ENCODE measurements at regions not wholly inside any gene's neighbourhood (a gene's known extent, or its start where the extent isn't known, plus 50 kb on each side); places are given as distances from the start of the nearest gene placed in this dataset.
A peak's percentile ranks its signal among the peaks of the same experiment; 100 is the strongest.
"Not testable (repeated sequence)": the region's sequence is repeated elsewhere in the genome, so short reads cannot be mapped to it uniquely, and the experiment has no call there.

GRCh38 chr5:10118150-10118549 is 131.5 kb downstream of the ATPSCKMT start:
- Mint-ChIP-seq H3K27me3 (peaks cover 0 to 4% of the 10 kb centered on the region in 2 donors), H3K36me3 (no peaks in the 10 kb centered on the region), H3K4me1 (no peaks in the 10 kb centered on the region), H3K9me3 (peaks cover 0 to 5% of the 10 kb centered on the region in 2 donors), H3K4me3 (no peak overlapping the region), H3K27ac (no peak overlapping the region)
- ATAC-seq (replicated peaks), result no peak
- DNase-seq, result no peak

GRCh38 chr5:10116594-10116993 is 133.1 kb downstream of the ATPSCKMT start:
- DNase-seq (no peak), ATAC-seq (replicated peaks) (peak in 1 of 2 donors; percentile 13)
- H3K4me1 Mint-ChIP-seq, result no peaks in the 10 kb centered on the region
- H3K9me3 Mint-ChIP-seq, result peaks cover 0 to 5% of the 10 kb centered on the region in 2 donors
- H3K36me3 Mint-ChIP-seq, result no peaks in the 10 kb centered on the region
- H3K4me3 Mint-ChIP-seq, result no peak overlapping the region
- H3K27ac Mint-ChIP-seq, result no peak overlapping the region
- H3K27me3 Mint-ChIP-seq, result peaks cover 0 to 4% of the 10 kb centered on the region in 2 donors

- Mint-ChIP-seq H3K9me3 (peaks cover 0 to 5% of the 10 kb centered on the region in 2 donors), H3K27ac (no peak overlapping the region), H3K36me3 (no peaks in the 10 kb centered on the region), H3K27me3 (peaks cover 0 to 4% of the 10 kb centered on the region in 2 donors), H3K4me3 (no peak overlapping the region), H3K4me1 (no peaks in the 10 kb centered on the region)
- ATAC-seq (replicated peaks) (peak in 1 of 2 donors; percentile 21), DNase-seq (no peak)
Measured at GRCh38 chr5:10115669-10116068, 134.0 kb downstream of the ATPSCKMT start.

GRCh38 chr5:10111571-10111970 is 138.1 kb downstream of the ATPSCKMT start:
- ATAC-seq (replicated peaks) (peak in 1 of 2 donors; percentile 60), DNase-seq (no peak)
- peaks cover 4 to 6% of the 10 kb centered on the region in 2 donors for H3K9me3 Mint-ChIP-seq
- no peak overlapping the region for H3K27ac Mint-ChIP-seq
- H3K36me3 Mint-ChIP-seq, result no peaks in the 10 kb centered on the region
- no peaks in the 10 kb centered on the region for H3K4me1 Mint-ChIP-seq
- peaks cover 0 to 4% of the 10 kb centered on the region in 2 donors for H3K27me3 Mint-ChIP-seq
- no peak overlapping the region for H3K4me3 Mint-ChIP-seq

- ATAC-seq (replicated peaks), result no peak
- Mint-ChIP-seq H3K36me3 (no peaks in the 10 kb centered on the region), H3K4me1 (no peaks in the 10 kb centered on the region)
Measured at GRCh38 chr5:10110228-10110627, 139.5 kb downstream of the ATPSCKMT start.

GRCh38 chr5:10109299-10109698 is 140.4 kb downstream of the ATPSCKMT start:
- ATAC-seq (replicated peaks) (no peak), DNase-seq (no peak)
- no peak overlapping the region for H3K27ac Mint-ChIP-seq
- H3K4me1 Mint-ChIP-seq, result no peaks in the 10 kb centered on the region
- H3K36me3 Mint-ChIP-seq, result no peaks in the 10 kb centered on the region
- H3K27me3 Mint-ChIP-seq, result peaks cover 0 to 2% of the 10 kb centered on the region in 2 donors
- no peak overlapping the region for H3K4me3 Mint-ChIP-seq
- peaks cover 5 to 6% of the 10 kb centered on the region in 2 donors for H3K9me3 Mint-ChIP-seq

More at GRCh38 chr5:10110228-10110627, 139.5 kb downstream of the ATPSCKMT start:
- no peak overlapping the region for H3K27ac Mint-ChIP-seq
- H3K27me3 Mint-ChIP-seq, result peaks cover 0 to 4% of the 10 kb centered on the region in 2 donors
- peaks cover 5 to 6% of the 10 kb centered on the region in 2 donors for H3K9me3 Mint-ChIP-seq
- no peak for DNase-seq
- H3K4me3 Mint-ChIP-seq, result no peak overlapping the region

- Mint-ChIP-seq H3K4me3 (no peak overlapping the region), H3K27me3 (no peaks in the 10 kb centered on the region), H3K36me3 (no peaks in the 10 kb centered on the region), H3K9me3 (peaks cover 5 to 6% of the 10 kb centered on the region in 2 donors), H3K27ac (no peak overlapping the region), H3K4me1 (no peaks in the 10 kb centered on the region)
- DNase-seq (no peak), ATAC-seq (replicated peaks) (no peak)
Measured at GRCh38 chr5:10106806-10107205, 142.9 kb downstream of the ATPSCKMT start.

- ATAC-seq (replicated peaks), result no peak
- H3K4me3 Mint-ChIP-seq, result no peak overlapping the region
- no peaks in the 10 kb centered on the region for H3K4me1 Mint-ChIP-seq
- no peak for DNase-seq
- H3K27me3 Mint-ChIP-seq, result no peaks in the 10 kb centered on the region
- H3K27ac Mint-ChIP-seq, result no peak overlapping the region
- H3K36me3 Mint-ChIP-seq, result no peaks in the 10 kb centered on the region
- peaks cover 5 to 6% of the 10 kb centered on the region in 2 donors for H3K9me3 Mint-ChIP-seq
Measured at GRCh38 chr5:10106285-10106684, 143.4 kb downstream of the ATPSCKMT start.

- Mint-ChIP-seq H3K4me1 (no peaks in the 10 kb centered on the region), H3K9me3 (peaks cover 7 to 10% of the 10 kb centered on the region in 2 donors), H3K27me3 (no peaks in the 10 kb centered on the region), H3K36me3 (no peaks in the 10 kb centered on the region), H3K27ac (no peak overlapping the region), H3K4me3 (no peak overlapping the region)
- no peak for ATAC-seq (replicated peaks)
- DNase-seq, result no peak
Measured at GRCh38 chr5:10102706-10103497, 146.8 kb downstream of the ATPSCKMT start.

- DNase-seq; H3K4me1 Mint-ChIP-seq; H3K9me3 Mint-ChIP-seq; ATAC-seq (replicated peaks); H3K4me3 Mint-ChIP-seq; H3K27me3 Mint-ChIP-seq; H3K27ac Mint-ChIP-seq; H3K36me3 Mint-ChIP-seq: not testable (repeated sequence)
Measured at GRCh38 chr5:10102235-10102634, 147.5 kb downstream of the ATPSCKMT start.

- H3K4me1 Mint-ChIP-seq, result no peaks in the 10 kb centered on the region
- no peak overlapping the region for H3K4me3 Mint-ChIP-seq
- DNase-seq, result no peak
- no peak overlapping the region for H3K27ac Mint-ChIP-seq
- H3K27me3 Mint-ChIP-seq, result no peaks in the 10 kb centered on the region
- H3K9me3 Mint-ChIP-seq, result peaks cover 15 to 22% of the 10 kb centered on the region in 2 donors
- no peaks in the 10 kb centered on the region for H3K36me3 Mint-ChIP-seq
- ATAC-seq (replicated peaks), result no peak
Measured at GRCh38 chr5:10099548-10099947, 150.1 kb downstream of the ATPSCKMT start.

- Mint-ChIP-seq H3K27me3 (peaks cover 0 to 5% of the 10 kb centered on the region in 2 donors), H3K4me3 (no peak overlapping the region), H3K9me3 (peaks cover 18 to 21% of the 10 kb centered on the region in 2 donors), H3K27ac (no peak overlapping the region), H3K36me3 (no peaks in the 10 kb centered on the region), H3K4me1 (no peaks in the 10 kb centered on the region)
- no peak for ATAC-seq (replicated peaks)
- no peak for DNase-seq
Measured at GRCh38 chr5:10091701-10092100, 158.0 kb downstream of the ATPSCKMT start.

GRCh38 chr5:10090074-10090473 is 159.6 kb downstream of the ATPSCKMT start:
- ATAC-seq (replicated peaks), result no peak
- Mint-ChIP-seq H3K4me1 (no peaks in the 10 kb centered on the region), H3K36me3 (no peaks in the 10 kb centered on the region)

GRCh38 chr5:10085185-10085584 is 164.5 kb downstream of the ATPSCKMT start:
- Mint-ChIP-seq H3K36me3 (no peaks in the 10 kb centered on the region), H3K9me3 (peaks cover 0 to 5% of the 10 kb centered on the region in 2 donors), H3K4me3 (no peak overlapping the region), H3K4me1 (no peaks in the 10 kb centered on the region), H3K27me3 (no peaks in the 10 kb centered on the region), H3K27ac (no peak overlapping the region)
- ATAC-seq (replicated peaks) (no peak), DNase-seq (no peak)

More at GRCh38 chr5:10090074-10090473, 159.6 kb downstream of the ATPSCKMT start:
- no peak overlapping the region for H3K4me3 Mint-ChIP-seq
- peaks cover 0 to 5% of the 10 kb centered on the region in 2 donors for H3K27me3 Mint-ChIP-seq
- DNase-seq, result no peak
- H3K27ac Mint-ChIP-seq, result no peak overlapping the region
- peaks cover 6 to 12% of the 10 kb centered on the region in 2 donors for H3K9me3 Mint-ChIP-seq

- no peak overlapping the region for H3K27ac Mint-ChIP-seq
- H3K4me3 Mint-ChIP-seq, result no peak overlapping the region
- ATAC-seq (replicated peaks) (no peak), DNase-seq (no peak)
- H3K9me3 Mint-ChIP-seq, result peaks cover 0 to 2% of the 10 kb centered on the region in 2 donors
- no peaks in the 10 kb centered on the region for H3K27me3 Mint-ChIP-seq
- no peaks in the 10 kb centered on the region for H3K36me3 Mint-ChIP-seq
- H3K4me1 Mint-ChIP-seq, result no peaks in the 10 kb centered on the region
Measured at GRCh38 chr5:10081584-10081983, 168.1 kb downstream of the ATPSCKMT start.

Measured in stimulated activated naive B cell treated with anti-CD40 and anti-IgM and Interleukin-4, amounts not matched to agents 10 μg/mL and 1 μg/mL and 100 μg/mL, for 72 hours (primary cell).